C4-2B (cell line): ENCODE measurements at regions not wholly inside any gene's neighbourhood (a gene's known extent, or its start where the extent isn't known, plus 50 kb on each side); places are given as distances from the start of the nearest gene placed in this dataset.

Source experiments
- H3K27ac ChIP-seq: fragments of 450-650 bp; 2 replicates; pipeline ENCODE4 v1.5.1; 2017
- ZFX ChIP-seq: fragments of 450-650 bp; IDR thresholded peaks from 2 replicates; pipeline ENCODE4 v1.6.1; 2017
- TF ChIP-seq, protein P1 (sequence below): fragments of 450-650 bp; conservative IDR thresholded peaks from 2 replicates; pipeline ENCODE4 v1.5.1; 2017; ENCODE audit warnings: mild to moderate bottlenecking

GRCh38 chr5:154107010-154107409, 68.2 kb downstream of the MFAP3 start:
- H3K27ac ChIP-seq: no peak overlapping the region
- TF ChIP-seq ZFX: no peak
- TF ChIP-seq, protein P1, sequence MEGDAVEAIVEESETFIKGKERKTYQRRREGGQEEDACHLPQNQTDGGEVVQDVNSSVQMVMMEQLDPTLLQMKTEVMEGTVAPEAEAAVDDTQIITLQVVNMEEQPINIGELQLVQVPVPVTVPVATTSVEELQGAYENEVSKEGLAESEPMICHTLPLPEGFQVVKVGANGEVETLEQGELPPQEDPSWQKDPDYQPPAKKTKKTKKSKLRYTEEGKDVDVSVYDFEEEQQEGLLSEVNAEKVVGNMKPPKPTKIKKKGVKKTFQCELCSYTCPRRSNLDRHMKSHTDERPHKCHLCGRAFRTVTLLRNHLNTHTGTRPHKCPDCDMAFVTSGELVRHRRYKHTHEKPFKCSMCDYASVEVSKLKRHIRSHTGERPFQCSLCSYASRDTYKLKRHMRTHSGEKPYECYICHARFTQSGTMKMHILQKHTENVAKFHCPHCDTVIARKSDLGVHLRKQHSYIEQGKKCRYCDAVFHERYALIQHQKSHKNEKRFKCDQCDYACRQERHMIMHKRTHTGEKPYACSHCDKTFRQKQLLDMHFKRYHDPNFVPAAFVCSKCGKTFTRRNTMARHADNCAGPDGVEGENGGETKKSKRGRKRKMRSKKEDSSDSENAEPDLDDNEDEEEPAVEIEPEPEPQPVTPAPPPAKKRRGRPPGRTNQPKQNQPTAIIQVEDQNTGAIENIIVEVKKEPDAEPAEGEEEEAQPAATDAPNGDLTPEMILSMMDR: no peak

DNA sequence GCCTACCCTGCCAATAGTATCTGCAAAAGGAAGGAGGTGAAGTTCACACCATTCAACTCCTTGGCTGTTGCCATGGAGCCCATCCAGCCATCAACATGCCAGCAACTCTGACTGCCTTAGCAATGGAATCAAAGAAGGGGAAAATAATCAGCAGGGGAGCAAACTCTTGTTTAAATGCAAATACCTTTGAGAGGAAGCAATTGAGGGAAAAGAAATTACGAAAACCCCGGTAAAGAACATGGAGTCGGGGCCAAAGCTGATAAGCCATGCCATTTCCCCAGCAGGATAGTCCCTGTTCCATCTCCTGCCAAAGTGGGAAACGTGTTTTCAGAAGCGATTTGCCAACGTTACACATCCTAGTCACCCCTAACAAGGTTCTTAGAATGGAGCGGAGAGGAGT, 69.0 kb downstream of the MFAP3 start:
- H3K27ac ChIP-seq: no peak overlapping the region

GRCh38 chr5:154109416-154110106, 70.8 kb downstream of the MFAP3 start:
- TF ChIP-seq, protein P1: no peak
- no peak overlapping the region for H3K27ac ChIP-seq

More for the DNA sequence above, 69.0 kb downstream of the MFAP3 start:
- TF ChIP-seq, protein P1: no peak
- TF ChIP-seq ZFX: no peak

- no peak overlapping the region for H3K27ac ChIP-seq
- TF ChIP-seq, protein P1: no peak
- TF ChIP-seq ZFX: no peak
Measured at GRCh38 chr5:154110107-154110453, 71.3 kb downstream of the MFAP3 start.

- TF ChIP-seq, protein P1: no peak
- TF ChIP-seq ZFX: no peak
- no peak overlapping the region for H3K27ac ChIP-seq
Measured at GRCh38 chr5:154110716-154111115, 71.9 kb downstream of the MFAP3 start.

DNA sequence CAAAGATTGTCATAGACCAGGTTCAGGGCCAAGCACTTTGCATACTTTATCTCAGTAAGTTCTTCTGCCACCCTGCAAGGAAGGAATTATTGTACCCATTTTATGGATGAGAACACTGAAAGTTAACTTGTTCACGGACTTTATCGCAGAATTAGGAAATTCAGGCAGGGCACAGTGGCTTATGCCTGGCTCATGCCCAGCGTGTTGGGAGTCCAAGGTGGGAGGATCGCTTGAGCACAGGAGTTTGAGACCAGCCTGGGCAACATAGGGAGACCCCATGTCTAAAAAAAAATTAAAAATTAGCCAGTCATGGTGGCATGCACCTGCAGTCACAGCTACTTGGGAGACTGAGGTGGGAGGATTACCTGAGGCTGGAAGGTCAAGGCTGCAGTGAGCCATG, 72.4 kb downstream of the MFAP3 start:
- no peak for TF ChIP-seq ZFX
- TF ChIP-seq, protein P1: no peak
- no peak overlapping the region for H3K27ac ChIP-seq

GRCh38 chr5:154112255-154112654, 73.5 kb downstream of the MFAP3 start:
- no peak for TF ChIP-seq ZFX
- TF ChIP-seq, protein P1: no peak
- H3K27ac ChIP-seq: no peak overlapping the region
